Upper lobe of left lung (tissue), 4 donors: ENCODE measurements at regions not wholly inside any gene's neighbourhood (a gene's known extent, or its start where the extent isn't known, plus 50 kb on each side); places are given as distances from the start of the nearest gene placed in this dataset.

ENCODE experiments used
- EP300 ChIP-seq, 4 donors: sonication (generic); formaldehyde crosslinking; IDR thresholded peaks; one replicate each; pipeline ENCODE4 v1.5.1; 2017; ENCODE audit warnings: antibody characterized with exemption in 4 of 4, control low read depth in 2 of 4
- POLR2A ChIP-seq, 4 donors: fragments of 450-650 bp; IDR thresholded peaks; one replicate each; pipeline ENCODE4 v1.5.1; 2016 to 2017; ENCODE audit warnings: antibody characterized with exemption in 4 of 4, mild to moderate bottlenecking in 2 of 4
- POLR2AphosphoS5 ChIP-seq, 2 donors: sonication (generic); formaldehyde crosslinking; IDR thresholded peaks; one replicate each; pipeline ENCODE4 v1.5.1; 2017; ENCODE audit warnings: antibody characterized with exemption in 2 of 2
- TF ChIP-seq, protein P1 (sequence below), 6 experiments: fragments of 450-650 bp in 4 of 6; fragments of 200-600 bp in 2 of 6; sonication (generic) in 2 of 6; IDR thresholded peaks; one replicate each; pipeline ENCODE4 v1.5.1; 2016 to 2019; ENCODE audit warnings: antibody characterized with exemption in 6 of 6

DNA sequence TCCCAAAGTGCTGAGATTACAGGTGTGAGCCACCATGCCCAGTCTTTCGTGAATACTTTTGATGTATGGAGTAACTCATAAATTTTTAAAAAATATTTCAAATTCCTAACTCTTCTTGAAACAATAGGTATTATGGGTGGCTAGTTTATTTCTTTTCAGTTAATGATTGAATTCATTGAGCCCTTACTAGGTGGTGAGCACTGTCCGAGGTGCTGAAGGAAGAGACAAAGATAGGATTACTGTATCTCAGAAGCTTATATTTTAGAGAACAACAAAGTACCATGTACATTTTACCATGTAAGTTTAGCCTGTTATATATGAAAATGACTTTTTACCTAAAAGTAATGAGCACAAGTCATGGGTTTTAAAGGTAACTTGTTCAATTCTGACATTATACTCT lies 418.3 kb downstream of the NPIPA7 start:
- TF ChIP-seq, protein P1, sequence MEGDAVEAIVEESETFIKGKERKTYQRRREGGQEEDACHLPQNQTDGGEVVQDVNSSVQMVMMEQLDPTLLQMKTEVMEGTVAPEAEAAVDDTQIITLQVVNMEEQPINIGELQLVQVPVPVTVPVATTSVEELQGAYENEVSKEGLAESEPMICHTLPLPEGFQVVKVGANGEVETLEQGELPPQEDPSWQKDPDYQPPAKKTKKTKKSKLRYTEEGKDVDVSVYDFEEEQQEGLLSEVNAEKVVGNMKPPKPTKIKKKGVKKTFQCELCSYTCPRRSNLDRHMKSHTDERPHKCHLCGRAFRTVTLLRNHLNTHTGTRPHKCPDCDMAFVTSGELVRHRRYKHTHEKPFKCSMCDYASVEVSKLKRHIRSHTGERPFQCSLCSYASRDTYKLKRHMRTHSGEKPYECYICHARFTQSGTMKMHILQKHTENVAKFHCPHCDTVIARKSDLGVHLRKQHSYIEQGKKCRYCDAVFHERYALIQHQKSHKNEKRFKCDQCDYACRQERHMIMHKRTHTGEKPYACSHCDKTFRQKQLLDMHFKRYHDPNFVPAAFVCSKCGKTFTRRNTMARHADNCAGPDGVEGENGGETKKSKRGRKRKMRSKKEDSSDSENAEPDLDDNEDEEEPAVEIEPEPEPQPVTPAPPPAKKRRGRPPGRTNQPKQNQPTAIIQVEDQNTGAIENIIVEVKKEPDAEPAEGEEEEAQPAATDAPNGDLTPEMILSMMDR (IDR thresholded peaks at IDR 0.05): no peak
- TF ChIP-seq POLR2A (IDR thresholded peaks at IDR 0.05) (no peak), POLR2AphosphoS5 (IDR thresholded peaks at IDR 0.05) (no peak), EP300 (IDR thresholded peaks at IDR 0.05) (no peak)
